ENCODE measurements at regions not wholly inside any gene's neighbourhood (a gene's known extent, or its start where the extent isn't known, plus 50 kb on each side); places are given as distances from the start of the nearest gene placed in this dataset.

- H3K9me3 Mint-ChIP-seq, result peaks cover 6% of the 10 kb centered on the region
- peaks cover 10% of the 10 kb centered on the region for H3K4me1 Mint-ChIP-seq (ENCODE audit: unreplicated experiment)
- H3K27me3 Mint-ChIP-seq, result no peaks in the 10 kb centered on the region
- DNase-seq (ENCODE audit: extremely low spot score, unreplicated experiment), result no peak
- no peak overlapping the region for H3K4me3 Mint-ChIP-seq
- no peak overlapping the region for H3K27ac Mint-ChIP-seq
- TF ChIP-seq, protein P1, sequence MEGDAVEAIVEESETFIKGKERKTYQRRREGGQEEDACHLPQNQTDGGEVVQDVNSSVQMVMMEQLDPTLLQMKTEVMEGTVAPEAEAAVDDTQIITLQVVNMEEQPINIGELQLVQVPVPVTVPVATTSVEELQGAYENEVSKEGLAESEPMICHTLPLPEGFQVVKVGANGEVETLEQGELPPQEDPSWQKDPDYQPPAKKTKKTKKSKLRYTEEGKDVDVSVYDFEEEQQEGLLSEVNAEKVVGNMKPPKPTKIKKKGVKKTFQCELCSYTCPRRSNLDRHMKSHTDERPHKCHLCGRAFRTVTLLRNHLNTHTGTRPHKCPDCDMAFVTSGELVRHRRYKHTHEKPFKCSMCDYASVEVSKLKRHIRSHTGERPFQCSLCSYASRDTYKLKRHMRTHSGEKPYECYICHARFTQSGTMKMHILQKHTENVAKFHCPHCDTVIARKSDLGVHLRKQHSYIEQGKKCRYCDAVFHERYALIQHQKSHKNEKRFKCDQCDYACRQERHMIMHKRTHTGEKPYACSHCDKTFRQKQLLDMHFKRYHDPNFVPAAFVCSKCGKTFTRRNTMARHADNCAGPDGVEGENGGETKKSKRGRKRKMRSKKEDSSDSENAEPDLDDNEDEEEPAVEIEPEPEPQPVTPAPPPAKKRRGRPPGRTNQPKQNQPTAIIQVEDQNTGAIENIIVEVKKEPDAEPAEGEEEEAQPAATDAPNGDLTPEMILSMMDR (conservative IDR thresholded peaks at IDR 0.05), result no peak
- H3K36me3 Mint-ChIP-seq, result no peaks in the 10 kb centered on the region
Observed at GRCh38 chr1:232301246-232301645, 328.7 kb downstream of the SIPA1L2 start.

GRCh38 chr1:232300466-232300865 lies 329.5 kb downstream of the SIPA1L2 start:
- Mint-ChIP-seq H3K4me1 (ENCODE audit: unreplicated experiment) (peaks cover 10% of the 10 kb centered on the region), H3K4me3 (no peak overlapping the region), H3K36me3 (no peaks in the 10 kb centered on the region), H3K27ac (no peak overlapping the region), H3K27me3 (no peaks in the 10 kb centered on the region), H3K9me3 (peaks cover 6% of the 10 kb centered on the region)
- no peak for DNase-seq (ENCODE audit: extremely low spot score, unreplicated experiment)
- TF ChIP-seq, protein P1 (conservative IDR thresholded peaks at IDR 0.05), result no peak

- TF ChIP-seq, protein P1 (conservative IDR thresholded peaks at IDR 0.05), result no peak
- H3K9me3 Mint-ChIP-seq, result no peaks in the 10 kb centered on the region
- H3K27me3 Mint-ChIP-seq, result no peaks in the 10 kb centered on the region
- no peak overlapping the region for H3K4me3 Mint-ChIP-seq
- no peaks in the 10 kb centered on the region for H3K36me3 Mint-ChIP-seq
- H3K27ac Mint-ChIP-seq, result no peak overlapping the region
- peaks cover 17% of the 10 kb centered on the region for H3K4me1 Mint-ChIP-seq (ENCODE audit: unreplicated experiment)
- no peak for DNase-seq (ENCODE audit: extremely low spot score, unreplicated experiment)
Observed at GRCh38 chr1:232296461-232296860, 333.5 kb downstream of the SIPA1L2 start.

GRCh38 chr1:232293361-232293760 lies 336.6 kb downstream of the SIPA1L2 start:
- TF ChIP-seq, protein P1 (conservative IDR thresholded peaks at IDR 0.05), result no peak
- Mint-ChIP-seq H3K4me3 (no peak overlapping the region), H3K27me3 (no peaks in the 10 kb centered on the region), H3K36me3 (no peaks in the 10 kb centered on the region), H3K9me3 (no peaks in the 10 kb centered on the region), H3K27ac (peak overlapping the region; percentile 60), H3K4me1 (ENCODE audit: unreplicated experiment) (peaks cover 11% of the 10 kb centered on the region)
- no peak for DNase-seq (ENCODE audit: extremely low spot score, unreplicated experiment)

DNA sequence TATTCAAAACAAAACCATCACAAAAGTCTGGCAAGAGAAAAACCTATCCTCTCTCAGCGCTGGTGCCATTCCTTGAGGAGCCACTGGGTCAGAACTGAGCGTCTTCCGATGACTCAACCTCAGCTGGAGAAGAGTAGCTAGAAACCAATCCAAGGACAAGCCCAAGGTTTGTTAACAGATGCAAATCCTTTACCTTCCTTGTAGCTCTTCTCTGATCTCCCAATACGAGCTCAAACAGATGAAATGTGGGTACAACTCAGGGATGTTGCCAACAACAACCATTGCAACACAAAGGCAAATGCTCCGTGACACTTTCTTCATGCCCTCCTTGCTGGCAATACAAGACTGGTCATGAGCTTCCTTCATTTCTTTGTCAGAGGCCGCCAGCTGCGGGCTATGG lies 337.1 kb downstream of the SIPA1L2 start:
- Mint-ChIP-seq H3K4me3 (no peak overlapping the region), H3K4me1 (ENCODE audit: unreplicated experiment) (peaks cover 11% of the 10 kb centered on the region), H3K27ac (peak overlapping the region; percentile 60), H3K36me3 (no peaks in the 10 kb centered on the region), H3K27me3 (no peaks in the 10 kb centered on the region), H3K9me3 (no peaks in the 10 kb centered on the region)
- TF ChIP-seq, protein P1 (conservative IDR thresholded peaks at IDR 0.05), result no peak
- no peak for DNase-seq (ENCODE audit: extremely low spot score, unreplicated experiment)

- Mint-ChIP-seq H3K27ac (peak overlapping the region; percentile 5), H3K36me3 (no peaks in the 10 kb centered on the region), H3K9me3 (no peaks in the 10 kb centered on the region), H3K27me3 (no peaks in the 10 kb centered on the region), H3K4me3 (no peak overlapping the region), H3K4me1 (ENCODE audit: unreplicated experiment) (peaks cover 11% of the 10 kb centered on the region)
- DNase-seq (ENCODE audit: extremely low spot score, unreplicated experiment), result no peak
- TF ChIP-seq, protein P1 (conservative IDR thresholded peaks at IDR 0.05), result no peak
Observed at GRCh38 chr1:232292239-232292638, 337.7 kb downstream of the SIPA1L2 start.
